ENCODE measurements at regions not wholly inside any gene's neighbourhood (a gene's known extent, or its start where the extent isn't known, plus 50 kb on each side); places are given as distances from the start of the nearest gene placed in this dataset.
A peak's percentile ranks its signal among the peaks of the same experiment; 100 is the strongest.

GRCh38 chr21:22925032-22925431, 1926.8 kb downstream of the NCAM2 start:
- DNase-seq = no peak

- no peak for DNase-seq
These were observed 1929.3 kb downstream of the NCAM2 start for GRCh38 chr21:22927469-22927868.

- no peak for DNase-seq
These were observed 1943.7 kb downstream of the NCAM2 start for GRCh38 chr21:22941779-22942490.

- no peak for DNase-seq
These were observed 1957.3 kb downstream of the NCAM2 start for GRCh38 chr21:22955559-22955958.

- peak in 2 of 14 donors; percentile 20 to 95 for DNase-seq
These were observed 1963.0 kb downstream of the NCAM2 start for GRCh38 chr21:22961258-22961657.

- DNase-seq = peak in 1 of 14 donors; percentile 7
These were observed 1967.4 kb downstream of the NCAM2 start for GRCh38 chr21:22965455-22966135.

- DNase-seq = no peak
These were observed 1983.6 kb downstream of the NCAM2 start for GRCh38 chr21:22981819-22982218.

- DNase-seq = no peak
These were observed 1994.9 kb downstream of the NCAM2 start for GRCh38 chr21:22993144-22993543.

GRCh38 chr21:22993822-22994574, 1995.8 kb downstream of the NCAM2 start:
- no peak for DNase-seq

- DNase-seq = no peak
These were observed 2005.7 kb downstream of the NCAM2 start for GRCh38 chr21:23003951-23004350.

- DNase-seq = no peak
These were observed 2010.5 kb downstream of the NCAM2 start for GRCh38 chr21:23008601-23009202.

GRCh38 chr21:23009360-23009759, 2011.2 kb downstream of the NCAM2 start:
- DNase-seq = peak in 1 of 14 donors; percentile 9

- DNase-seq = no peak
These were observed 2015.8 kb downstream of the NCAM2 start for GRCh38 chr21:23014021-23014420.

GRCh38 chr21:23016617-23017016, 2018.4 kb downstream of the NCAM2 start:
- DNase-seq = no peak

- DNase-seq = no peak
These were observed 2019.8 kb downstream of the NCAM2 start for GRCh38 chr21:23017989-23018388.

- no peak for DNase-seq
These were observed 2022.8 kb downstream of the NCAM2 start for GRCh38 chr21:23020969-23021368.

GRCh38 chr21:23021481-23021880, 2023.3 kb downstream of the NCAM2 start:
- no peak for DNase-seq

- no peak for DNase-seq
These were observed 2028.7 kb downstream of the NCAM2 start for GRCh38 chr21:23026878-23027277.

GRCh38 chr21:23039846-23040245, 2041.6 kb downstream of the NCAM2 start:
- DNase-seq = no peak

GRCh38 chr21:23045955-23046354, 2047.7 kb downstream of the NCAM2 start:
- no peak for DNase-seq

GRCh38 chr21:23067672-23068071, 2069.5 kb downstream of the NCAM2 start:
- no peak for DNase-seq

- no peak for DNase-seq
These were observed 2085.0 kb downstream of the NCAM2 start for GRCh38 chr21:23083242-23083641.

GRCh38 chr21:23093259-23093658, 2095.1 kb downstream of the NCAM2 start:
- no peak for DNase-seq

Data from C1 segment of cervical spinal cord (tissue), 14 donors.